GM12878 (cell line): ENCODE measurements at regions not wholly inside any gene's neighbourhood (a gene's known extent, or its start where the extent isn't known, plus 50 kb on each side); places are given as distances from the start of the nearest gene placed in this dataset.

Experiments
- ATF2 ChIP-seq: IDR thresholded peaks from 2 replicates; pipeline ENCODE4 v1.6.1; 2012; ENCODE audit warnings: low read length, inconsistent platforms
- CEBPB ChIP-seq, 2 experiments: fragments of 150-350 bp in 1 of 2; IDR thresholded peaks; 2 replicates each; pipeline ENCODE4 v1.6.1; 2012 to 2014; ENCODE audit warnings: low read depth in 2 of 2, low read length in 2 of 2, borderline replicate concordance in 1 of 2, inconsistent platforms in 1 of 2
- CTCF ChIP-seq, 3 experiments: IDR thresholded peaks in 2 of 3; conservative IDR thresholded peaks in 1 of 3; 2 replicates each; pipeline ENCODE4 v1.5.1; 2011; ENCODE audit warnings: low read depth in 3 of 3, low read length in 3 of 3, mild to moderate bottlenecking in 3 of 3, control low read depth in 2 of 3, moderate library complexity in 2 of 3, inconsistent platforms in 1 of 3, mixed read lengths in 1 of 3; ENCODE audit not compliant: control insufficient read depth in 2 of 3, insufficient read depth in 1 of 3; ENCODE audit errors: extremely low read depth in 1 of 3
- EZH2 ChIP-seq: IDR thresholded peaks from 2 replicates; pipeline ENCODE4 v1.6.1; 2012; ENCODE audit warnings: low read depth, mild to moderate bottlenecking, control low read depth, inconsistent platforms, low read length, borderline replicate concordance; ENCODE audit not compliant: control insufficient read depth
- NFYA ChIP-seq: IDR thresholded peaks from 2 replicates; pipeline ENCODE4 v1.6.1; 2011; ENCODE audit warnings: low read depth, mild to moderate bottlenecking, low read length, improper control_type of control experiment, borderline replicate concordance
- PBX3 ChIP-seq: IDR thresholded peaks from 2 replicates; pipeline ENCODE4 v1.6.1; 2011; ENCODE audit warnings: mild to moderate bottlenecking, low read depth, low read length, moderate library complexity; ENCODE audit not compliant: insufficient replicate concordance
- POLR2A ChIP-seq: IDR thresholded peaks from 2 replicates; pipeline ENCODE4 v1.6.1; 2011; ENCODE audit warnings: low read depth, mild to moderate bottlenecking, low read length
- YY1 ChIP-seq: IDR thresholded peaks from 2 replicates; pipeline ENCODE4 v1.6.1; 2011; ENCODE audit warnings: low read depth, mild to moderate bottlenecking, low read length
- ZBTB33 ChIP-seq: fragments of 450-650 bp; IDR thresholded peaks from 2 replicates; pipeline ENCODE4 v1.6.1; 2017; ENCODE audit warnings: mild to moderate bottlenecking

GRCh38 chr3:107273771-107274170, 103.5 kb upstream of the CCDC54 start:
- no peak for TF ChIP-seq YY1
- TF ChIP-seq CTCF (IDR thresholded peaks at IDR 0.05 in 2 of 3, conservative IDR thresholded peaks at IDR 0.05 in 1 of 3; ENCODE audit: control insufficient read depth in 2 of 3, extremely low read depth in 1 of 3, insufficient read depth in 1 of 3, low read depth in 3 of 3, low read length in 3 of 3): no peak
- TF ChIP-seq EZH2: no peak
- TF ChIP-seq POLR2A: no peak
- no peak for TF ChIP-seq ATF2
- TF ChIP-seq CEBPB (IDR thresholded peaks at IDR 0.05; ENCODE audit: borderline replicate concordance in 1 of 2, low read depth in 2 of 2, low read length in 2 of 2): no peak
- TF ChIP-seq PBX3: no peak
- TF ChIP-seq ZBTB33: no peak
- no peak for TF ChIP-seq NFYA
